K562 (cell line): ENCODE measurements at regions not wholly inside any gene's neighbourhood (a gene's known extent, or its start where the extent isn't known, plus 50 kb on each side); places are given as distances from the start of the nearest gene placed in this dataset.

Source experiments
- ATAC-seq: fragments of 200-7000 bp; cut with Tn5 transposase; 3 replicates; pipeline ENCODE4 v1.9.1; 2020; ENCODE audit warnings: moderate library complexity
- BruUV-seq: library from RNA; stranded (reverse); fragments of 400-500 nt; replicated peaks from 2 replicates; lab custom pipeline; 2021; lab: Mats Ljungman, UMichigan
- CTCF ChIA-PET: fragments of 300-600 bp; formaldehyde crosslinking; extraction: SDS; loops from one replicate; lab custom pipeline; 2021; ENCODE audit warnings: low intra/inter-chr PET ratio; lab: Yijun Ruan, JAX
- POLR2A ChIA-PET: fragments of 300-600, 350-650 bp; sonication (Branson Sonifier 250); formaldehyde crosslinking; extraction: SDS; loops from one replicate; lab custom pipeline; 2021; ENCODE audit warnings: antibody characterized with exemption, inconsistent platforms; lab: Yijun Ruan, JAX
- DNase-seq, 4 experiments: peaks; one replicate each; pipeline versions ENCODE4 v3.0.0 to v3.0.0-alpha.2; 2011 to 2018; ENCODE audit warnings: low spot score in 3 of 4, mixed read lengths in 3 of 4; ENCODE audit errors: extremely low read depth in 1 of 4
- FAIRE-seq: peaks from 2 replicates; lab custom pipeline; 2011; peaks lifted over from hg19 to GRCh38; lab: Jason Lieb, UNC
- H2AFZ ChIP-seq: 2 replicates; pipeline ENCODE4 v1.6.0; 2011; ENCODE audit warnings: low read depth, low read length, control low read depth, inconsistent platforms
- H3K27ac ChIP-seq: fragments of 200-600 bp; 3 replicates; pipeline ENCODE4 v1.8.0; 2011; ENCODE audit warnings: low read depth, mild to moderate bottlenecking, control low read depth, inconsistent platforms, low read length, moderate library complexity, mixed read lengths; ENCODE audit errors: extremely low read depth
- H3K27me3 ChIP-seq, 2 experiments: fragments of 300-600 bp in 1 of 2; 2 replicates in 1 of 2; 3 replicates in 1 of 2; pipeline versions ENCODE4 v1.6.0 to v1.8.0; 2011; ENCODE audit warnings: inconsistent platforms in 2 of 2, low read length in 2 of 2, mild to moderate bottlenecking in 1 of 2, mixed read lengths in 1 of 2, moderate library complexity in 1 of 2; ENCODE audit not compliant: control insufficient read depth in 2 of 2, insufficient read depth in 2 of 2
- H3K36me3 ChIP-seq: fragments of 300-600 bp; 3 replicates; pipeline ENCODE4 v1.8.0; 2011; ENCODE audit warnings: mild to moderate bottlenecking, low read length, inconsistent platforms; ENCODE audit not compliant: control insufficient read depth, insufficient read depth
- H3K4me1 ChIP-seq, 2 experiments: fragments of 200-600 bp in 1 of 2; replicated peaks in 1 of 2; 2 replicates in 1 of 2; 3 replicates in 1 of 2; pipeline versions ENCODE4 v1.5.1 to v1.8.0; 2011; ENCODE audit warnings: inconsistent platforms in 2 of 2, low read length in 2 of 2, mild to moderate bottlenecking in 1 of 2, mixed read lengths in 1 of 2, moderate library complexity in 1 of 2; ENCODE audit not compliant: control insufficient read depth in 2 of 2, insufficient read depth in 2 of 2
- H3K4me2 ChIP-seq: 2 replicates; pipeline ENCODE4 v1.6.1; 2011; ENCODE audit warnings: low read length, control low read depth, inconsistent platforms, mixed read lengths; ENCODE audit not compliant: insufficient read depth
- H3K4me3 ChIP-seq: fragments of 200-600 bp; sonication (generic), shearing (Covaris generic); 2 replicates; pipeline ENCODE4 v1.5.1; 2016; ENCODE audit warnings: control low read depth, inconsistent platforms
- H3K79me2 ChIP-seq: fragments of 200-600 bp; 3 replicates; pipeline ENCODE4 v1.8.0; 2011; ENCODE audit warnings: low read length, inconsistent platforms; ENCODE audit not compliant: control insufficient read depth, insufficient read depth
- H3K9ac ChIP-seq, 2 experiments: 2 replicates each; pipeline versions ENCODE4 v1.6.0 to v1.6.1; 2011; ENCODE audit warnings: low read depth in 2 of 2, low read length in 2 of 2, control low read depth in 1 of 2, inconsistent platforms in 1 of 2, mild to moderate bottlenecking in 1 of 2, mixed read lengths in 1 of 2; ENCODE audit not compliant: insufficient read depth in 1 of 2
- H3K9me1 ChIP-seq: one replicate; pipeline ENCODE4 v1.6.0; 2011; ENCODE audit warnings: inconsistent platforms, mild to moderate bottlenecking, low read length, moderate library complexity; ENCODE audit not compliant: control insufficient read depth, insufficient read depth
- H3K9me3 ChIP-seq: replicated peaks from 2 replicates; pipeline ENCODE4 v1.5.1; 2011; ENCODE audit warnings: low read depth, low read length, inconsistent platforms; ENCODE audit not compliant: control insufficient read depth, insufficient read depth
- H4K20me1 ChIP-seq: replicated peaks from 2 replicates; pipeline ENCODE4 v1.6.1; 2011; ENCODE audit warnings: low read length, inconsistent platforms, mixed read lengths; ENCODE audit not compliant: control insufficient read depth, insufficient read depth
- CEBPG ChIP-seq, 3 experiments: fragments of 200-800 bp in 1 of 3; sonication (Bioruptor generic) in 1 of 3; sonication (generic) in 1 of 3; formaldehyde crosslinking in 1 of 3; IDR thresholded peaks in 2 of 3; conservative IDR thresholded peaks in 1 of 3; 2 replicates each; pipeline versions ENCODE4 v1.6.1 to v1.8.0; 2016 to 2022; ENCODE audit warnings: missing compliant biosample characterization in 2 of 3, missing genetic modification characterization in 2 of 3, mild to moderate bottlenecking in 1 of 3, missing genetic modification reagents in 1 of 3
- NFE2L1 ChIP-seq: fragments of 450-650 bp; IDR thresholded peaks from 2 replicates; pipeline ENCODE4 v1.6.1; 2016; ENCODE audit warnings: missing genetic modification characterization, low read depth, mild to moderate bottlenecking, missing compliant biosample characterization, moderate library complexity, borderline replicate concordance
- RAD51 ChIP-seq: fragments of 450-650 bp; IDR thresholded peaks from 2 replicates; pipeline ENCODE4 v1.7.1; 2016; ENCODE audit warnings: low read depth, mild to moderate bottlenecking, borderline replicate concordance
- SIN3A ChIP-seq, 2 experiments: fragments of 150-350 bp in 1 of 2; IDR thresholded peaks; 2 replicates each; pipeline ENCODE4 v1.6.1; 2011 to 2016; ENCODE audit warnings: borderline replicate concordance in 2 of 2, low read depth in 2 of 2, low read length in 2 of 2, mild to moderate bottlenecking in 2 of 2, moderate library complexity in 2 of 2; ENCODE audit not compliant: control insufficient read depth in 1 of 2
- ZNF41 ChIP-seq: fragments of 250-450 bp; sonication (Bioruptor Pico); conservative IDR thresholded peaks from 2 replicates; pipeline ENCODE4 v1.4.0; 2020; ENCODE audit warnings: mild to moderate bottlenecking
- ZNF444 ChIP-seq: fragments of 250-450 bp; sonication (Bioruptor Pico); IDR thresholded peaks from 2 replicates; pipeline ENCODE4 v1.4.0; 2020; ENCODE audit warnings: mild to moderate bottlenecking, moderate library complexity
- in situ Hi-C: fragments of 300-500 bp; cut with MboI; formaldehyde crosslinking; loops from 4 replicates; pipeline ENCODE4 v1.15.0; 2018; ENCODE audit warnings: inconsistent platforms, mixed read lengths
- intact Hi-C: fragments of 100-400 bp; cut with micrococcal nuclease; formaldehyde crosslinking; loops from 2 replicates; pipeline ENCODE4 v1.14.2; 2022
- TF ChIP-seq, protein P1 (sequence below), 3 experiments: fragments of 200-800 bp in 1 of 3; fragments of 250-450 bp in 1 of 3; fragments of 450-650 bp in 1 of 3; sonication (Bioruptor Pico) in 1 of 3; sonication (Bioruptor generic) in 1 of 3; formaldehyde crosslinking in 1 of 3; IDR thresholded peaks; 2 replicates each; pipeline versions ENCODE4 v1.6.1 to v1.8.0; 2016 to 2022; ENCODE audit warnings: mild to moderate bottlenecking in 2 of 3, missing genetic modification characterization in 2 of 3, missing compliant biosample characterization in 1 of 3, moderate library complexity in 1 of 3

DNA sequence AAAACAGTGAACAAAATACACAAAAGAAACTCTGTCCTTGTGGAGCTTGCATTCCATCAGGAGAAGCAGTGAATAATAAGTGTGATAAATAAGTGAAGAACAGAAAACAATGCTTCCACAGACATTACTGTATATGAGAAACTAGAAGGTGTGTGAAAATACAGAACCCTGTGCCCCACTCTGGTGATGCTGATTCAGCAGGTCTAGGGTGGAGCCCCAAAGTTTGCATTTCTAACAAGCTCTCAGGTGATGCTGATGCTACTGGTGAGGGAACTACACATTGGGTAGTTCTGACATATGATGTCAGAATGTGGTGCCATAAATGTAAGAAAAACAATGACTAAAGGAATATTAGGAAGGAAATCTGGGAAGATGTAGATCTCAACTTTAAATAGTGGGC, 601.4 kb upstream of the BTBD3 start (continued):
- TF ChIP-seq, protein P1, sequence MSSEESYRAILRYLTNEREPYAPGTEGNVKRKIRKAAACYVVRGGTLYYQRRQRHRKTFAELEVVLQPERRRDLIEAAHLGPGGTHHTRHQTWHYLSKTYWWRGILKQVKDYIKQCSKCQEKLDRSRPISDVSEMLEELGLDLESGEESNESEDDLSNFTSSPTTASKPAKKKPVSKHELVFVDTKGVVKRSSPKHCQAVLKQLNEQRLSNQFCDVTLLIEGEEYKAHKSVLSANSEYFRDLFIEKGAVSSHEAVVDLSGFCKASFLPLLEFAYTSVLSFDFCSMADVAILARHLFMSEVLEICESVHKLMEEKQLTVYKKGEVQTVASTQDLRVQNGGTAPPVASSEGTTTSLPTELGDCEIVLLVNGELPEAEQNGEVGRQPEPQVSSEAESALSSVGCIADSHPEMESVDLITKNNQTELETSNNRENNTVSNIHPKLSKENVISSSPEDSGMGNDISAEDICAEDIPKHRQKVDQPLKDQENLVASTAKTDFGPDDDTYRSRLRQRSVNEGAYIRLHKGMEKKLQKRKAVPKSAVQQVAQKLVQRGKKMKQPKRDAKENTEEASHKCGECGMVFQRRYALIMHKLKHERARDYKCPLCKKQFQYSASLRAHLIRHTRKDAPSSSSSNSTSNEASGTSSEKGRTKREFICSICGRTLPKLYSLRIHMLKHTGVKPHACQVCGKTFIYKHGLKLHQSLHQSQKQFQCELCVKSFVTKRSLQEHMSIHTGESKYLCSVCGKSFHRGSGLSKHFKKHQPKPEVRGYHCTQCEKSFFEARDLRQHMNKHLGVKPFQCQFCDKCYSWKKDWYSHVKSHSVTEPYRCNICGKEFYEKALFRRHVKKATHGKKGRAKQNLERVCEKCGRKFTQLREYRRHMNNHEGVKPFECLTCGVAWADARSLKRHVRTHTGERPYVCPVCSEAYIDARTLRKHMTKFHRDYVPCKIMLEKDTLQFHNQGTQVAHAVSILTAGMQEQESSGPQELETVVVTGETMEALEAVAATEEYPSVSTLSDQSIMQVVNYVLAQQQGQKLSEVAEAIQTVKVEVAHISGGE (CRISPR knock-in tag; IDR thresholded peaks at IDR 0.05) = no peak
- TF ChIP-seq SIN3A (IDR thresholded peaks at IDR 0.05; ENCODE audit: borderline replicate concordance in 2 of 2, control insufficient read depth in 1 of 2, low read depth in 2 of 2, low read length in 2 of 2) (no peak), RAD51 (no peak), NFE2L1 (tag) (no peak)

DNA sequence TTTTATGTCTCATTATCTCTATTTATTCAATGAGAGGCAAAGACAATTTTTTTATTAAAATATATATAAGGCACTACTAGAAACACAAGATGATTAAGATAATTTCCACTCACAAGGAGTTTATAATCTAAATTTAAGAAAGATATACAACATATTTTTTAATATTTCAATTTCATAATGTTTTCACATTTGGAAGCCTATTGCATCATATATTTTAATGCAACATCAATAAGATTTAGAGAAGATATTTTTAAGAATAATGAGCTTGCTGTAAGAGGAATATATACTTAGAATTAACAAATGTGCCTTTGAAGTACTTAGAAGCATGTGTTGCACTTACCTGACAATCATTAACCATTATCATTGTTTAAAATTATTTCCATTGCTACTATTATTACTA, 597.7 kb upstream of the BTBD3 start:
- intact Hi-C loops = no loop called here
- ChIA-PET CTCF (no interaction called here), POLR2A (no interaction called here)
- H3K27ac ChIP-seq = no peak overlapping the region
- BruUV-seq = no TSS peak
- no peaks in the 10 kb centered on the region for H3K36me3 ChIP-seq
- H4K20me1 ChIP-seq = no peaks in the 10 kb centered on the region
- H3K9me1 ChIP-seq = no peaks in the 10 kb centered on the region
- TF ChIP-seq CEBPG (CRISPR knock-in tag; IDR thresholded peaks at IDR 0.05) (no peak), CEBPG (tag; conservative IDR thresholded peaks at IDR 0.05 in 1 of 2, IDR thresholded peaks at IDR 0.05 in 1 of 2) (peak in 1 of 2 experiments; percentile 79; a peak in 2 of 4 replicates), ZNF444 (CRISPR knock-in tag) (no peak), ZNF41 (CRISPR knock-in tag) (no peak)
- H3K9ac ChIP-seq = no peak overlapping the region
- no peak overlapping the region for H3K4me2 ChIP-seq
- H3K4me1 ChIP-seq = no peaks in the 10 kb centered on the region
- H3K9me3 ChIP-seq = no peaks in the 10 kb centered on the region
- H3K4me3 ChIP-seq = no peak overlapping the region
- DNase-seq = no peak
- ATAC-seq = no peak
- H3K79me2 ChIP-seq = no peaks in the 10 kb centered on the region
- in situ Hi-C loops = no loop called here
- H3K27me3 ChIP-seq = no peaks in the 10 kb centered on the region
- no peak overlapping the region for H2AFZ ChIP-seq
- FAIRE-seq = no peak
